AG08396 (cell line): ENCODE measurements at regions not wholly inside any gene's neighbourhood (a gene's known extent, or its start where the extent isn't known, plus 50 kb on each side); places are given as distances from the start of the nearest gene placed in this dataset.

ENCODE experiments used
- DNase-seq: peaks from one replicate; pipeline ENCODE4 v3.0.0; 2012; ENCODE audit warnings: low spot score, mixed read lengths

GRCh38 chr9:134245179-134245578 is 80.8 kb upstream of the RNU6ATAC start:
- no peak for DNase-seq

- no peak for DNase-seq
Measured at GRCh38 chr9:134247918-134248631, 78.2 kb upstream of the RXRA start.

GRCh38 chr9:134251296-134252069 is 74.8 kb upstream of the RXRA start:
- DNase-seq, result no peak

- no peak for DNase-seq
Measured at GRCh38 chr9:134252084-134252830, 74.0 kb upstream of the RXRA start.

- peak; percentile 68 for DNase-seq
Measured at GRCh38 chr9:134253606-134254205, 72.5 kb upstream of the RXRA start.

- no peak for DNase-seq
Measured at GRCh38 chr9:134258332-134258731, 67.9 kb upstream of the RXRA start.

- DNase-seq, result no peak
Measured at GRCh38 chr9:134258828-134259546, 67.3 kb upstream of the RXRA start.

- no peak for DNase-seq
Measured at GRCh38 chr9:134259708-134260107, 66.5 kb upstream of the RXRA start.

GRCh38 chr9:134260801-134261200 is 65.5 kb upstream of the RXRA start:
- DNase-seq, result no peak

- DNase-seq, result no peak
Measured at GRCh38 chr9:134262035-134262434, 64.2 kb upstream of the RXRA start.

GRCh38 chr9:134263596-134263995 is 62.7 kb upstream of the RXRA start:
- no peak for DNase-seq

GRCh38 chr9:134264169-134264568 is 62.1 kb upstream of the RXRA start:
- DNase-seq, result no peak

- DNase-seq, result no peak
Measured at GRCh38 chr9:134265078-134265477, 61.2 kb upstream of the RXRA start.

GRCh38 chr9:134266418-134266817 is 59.8 kb upstream of the RXRA start:
- no peak for DNase-seq

GRCh38 chr9:134267305-134267880 is 58.9 kb upstream of the RXRA start:
- DNase-seq, result no peak

- DNase-seq, result no peak
Measured at GRCh38 chr9:134267881-134268724, 58.2 kb upstream of the RXRA start.

GRCh38 chr9:134268747-134269146 is 57.5 kb upstream of the RXRA start:
- DNase-seq, result no peak

GRCh38 chr9:134271338-134272301 is 54.6 kb upstream of the RXRA start:
- DNase-seq, result no peak

- DNase-seq, result no peak
Measured at GRCh38 chr9:134272302-134273023, 53.8 kb upstream of the RXRA start.
